T-helper 1 cell treated with Interleukin-12 subunit alpha and Interleukin-12 subunit beta and Interleukin-4 antibody, amounts not matched to agents 30 μg/mL and 1 μg/mL, for 36 hours (primary cell): ENCODE measurements at regions not wholly inside any gene's neighbourhood (a gene's known extent, or its start where the extent isn't known, plus 50 kb on each side); places are given as distances from the start of the nearest gene placed in this dataset.

Experiments used
- H3K27ac Mint-ChIP-seq: one replicate; pipeline ENCODE4 v1.8.0; 2021; ENCODE audit warnings: mild to moderate bottlenecking, mixed read lengths
- H3K27me3 Mint-ChIP-seq: one replicate; pipeline ENCODE4 v1.8.0; 2021; ENCODE audit warnings: low read depth, mixed read lengths
- H3K36me3 Mint-ChIP-seq: one replicate; pipeline ENCODE4 v1.8.0; 2021; ENCODE audit warnings: low read depth, mixed read lengths
- H3K4me1 Mint-ChIP-seq: one replicate; pipeline ENCODE4 v1.8.0; 2021; ENCODE audit warnings: low read depth, mixed read lengths
- H3K4me3 Mint-ChIP-seq: one replicate; pipeline ENCODE4 v1.8.0; 2021; ENCODE audit warnings: mild to moderate bottlenecking, moderate library complexity, mixed read lengths
- H3K9me3 Mint-ChIP-seq: one replicate; pipeline ENCODE4 v1.8.0; 2021; ENCODE audit warnings: mixed read lengths

GRCh38 chr6:153944201-153944600 is 94.8 kb upstream of the OPRM1 start:
- no peak overlapping the region for H3K4me3 Mint-ChIP-seq
- H3K27ac Mint-ChIP-seq: no peak overlapping the region
- H3K27me3 Mint-ChIP-seq: no peaks in the 10 kb centered on the region
- no peaks in the 10 kb centered on the region for H3K4me1 Mint-ChIP-seq
- no peaks in the 10 kb centered on the region for H3K9me3 Mint-ChIP-seq
- H3K36me3 Mint-ChIP-seq: no peaks in the 10 kb centered on the region

- Mint-ChIP-seq H3K4me3 (no peak overlapping the region), H3K36me3 (no peaks in the 10 kb centered on the region), H3K4me1 (no peaks in the 10 kb centered on the region), H3K27ac (no peak overlapping the region), H3K27me3 (no peaks in the 10 kb centered on the region), H3K9me3 (no peaks in the 10 kb centered on the region)
Measured at GRCh38 chr6:153942361-153942760, 96.7 kb upstream of the OPRM1 start.

GRCh38 chr6:153941768-153942167 is 97.3 kb upstream of the OPRM1 start:
- Mint-ChIP-seq H3K9me3 (no peaks in the 10 kb centered on the region), H3K27me3 (peaks cover 4% of the 10 kb centered on the region), H3K4me1 (no peaks in the 10 kb centered on the region), H3K27ac (no peak overlapping the region), H3K4me3 (no peak overlapping the region), H3K36me3 (no peaks in the 10 kb centered on the region)

DNA sequence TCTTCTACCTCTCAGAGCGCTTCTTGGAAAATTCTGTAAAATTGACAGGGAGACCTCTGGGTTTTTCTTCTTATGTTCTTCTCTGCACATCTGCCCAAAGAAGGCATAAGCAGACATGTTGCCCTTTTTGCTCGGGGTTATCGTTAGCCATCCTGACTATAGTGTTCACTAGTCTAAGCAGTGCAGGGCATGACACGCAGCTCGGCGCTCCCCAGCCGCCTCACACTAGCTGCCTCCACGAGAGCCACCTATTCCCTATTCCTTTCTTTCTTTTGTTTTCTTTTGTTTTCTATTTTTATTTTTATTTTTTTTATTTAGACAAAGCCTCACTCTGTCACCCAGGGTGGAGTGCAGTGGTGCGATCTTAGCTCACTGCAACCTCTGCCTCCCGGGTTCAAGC is 100.2 kb upstream of the OPRM1 start:
- H3K27me3 Mint-ChIP-seq: peaks cover 4% of the 10 kb centered on the region
- no peak overlapping the region for H3K4me3 Mint-ChIP-seq
- no peaks in the 10 kb centered on the region for H3K36me3 Mint-ChIP-seq
- no peaks in the 10 kb centered on the region for H3K9me3 Mint-ChIP-seq
- H3K27ac Mint-ChIP-seq: no peak overlapping the region
- no peaks in the 10 kb centered on the region for H3K4me1 Mint-ChIP-seq

DNA sequence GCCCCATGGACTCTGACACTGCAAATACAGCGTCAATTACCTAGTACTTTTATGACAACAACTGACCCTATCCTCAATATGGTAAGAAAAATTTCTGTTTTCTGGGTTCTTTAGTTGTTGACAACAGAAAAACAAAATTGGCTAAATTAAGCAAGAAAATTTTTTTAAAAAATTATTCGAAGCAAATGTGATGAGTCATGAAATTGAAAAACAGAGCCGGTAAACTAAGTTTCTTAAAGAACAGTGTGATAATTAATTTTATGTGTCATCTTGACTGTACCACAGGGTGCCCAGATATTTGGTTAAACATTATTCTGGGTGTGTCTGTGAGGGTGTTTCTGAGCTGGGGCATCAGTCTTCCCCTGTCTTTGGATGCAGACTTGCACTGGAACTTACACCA is 107.6 kb upstream of the OPRM1 start:
- no peaks in the 10 kb centered on the region for H3K4me1 Mint-ChIP-seq
- no peaks in the 10 kb centered on the region for H3K36me3 Mint-ChIP-seq
- H3K27ac Mint-ChIP-seq: no peak overlapping the region
- no peaks in the 10 kb centered on the region for H3K9me3 Mint-ChIP-seq
- no peaks in the 10 kb centered on the region for H3K27me3 Mint-ChIP-seq
- H3K4me3 Mint-ChIP-seq: no peak overlapping the region

GRCh38 chr6:153927867-153928266 is 111.2 kb upstream of the OPRM1 start:
- Mint-ChIP-seq H3K4me3 (no peak overlapping the region), H3K27me3 (no peaks in the 10 kb centered on the region), H3K4me1 (no peaks in the 10 kb centered on the region), H3K27ac (no peak overlapping the region), H3K36me3 (no peaks in the 10 kb centered on the region), H3K9me3 (no peaks in the 10 kb centered on the region)

- H3K27me3 Mint-ChIP-seq: no peaks in the 10 kb centered on the region
- H3K4me1 Mint-ChIP-seq: no peaks in the 10 kb centered on the region
- no peak overlapping the region for H3K4me3 Mint-ChIP-seq
- no peaks in the 10 kb centered on the region for H3K36me3 Mint-ChIP-seq
- no peaks in the 10 kb centered on the region for H3K9me3 Mint-ChIP-seq
- no peak overlapping the region for H3K27ac Mint-ChIP-seq
Measured at GRCh38 chr6:153898360-153899059, 140.5 kb upstream of the OPRM1 start.

DNA sequence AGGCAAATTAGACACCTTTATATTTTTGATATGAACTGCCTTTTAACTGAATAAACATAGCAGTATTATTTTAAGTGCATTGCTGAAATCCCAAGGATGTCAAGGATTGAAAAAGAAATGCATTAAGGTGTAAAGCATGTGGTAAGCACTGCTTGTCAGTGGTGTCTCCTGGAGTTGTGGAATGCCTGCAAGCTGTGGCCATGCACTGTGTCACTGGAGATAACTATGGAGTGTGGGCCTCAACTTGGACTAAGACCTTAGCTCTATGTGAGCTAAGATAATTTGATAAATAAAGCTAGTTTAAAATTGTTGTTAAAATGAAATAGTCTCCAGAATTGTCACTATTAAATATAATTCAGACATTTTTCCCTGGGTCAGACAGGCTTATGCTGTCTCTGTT is 156.6 kb upstream of the OPRM1 start:
- H3K4me1 Mint-ChIP-seq: no peaks in the 10 kb centered on the region
- no peaks in the 10 kb centered on the region for H3K36me3 Mint-ChIP-seq
- no peaks in the 10 kb centered on the region for H3K27me3 Mint-ChIP-seq
- H3K4me3 Mint-ChIP-seq: no peak overlapping the region
- H3K27ac Mint-ChIP-seq: no peak overlapping the region
- no peaks in the 10 kb centered on the region for H3K9me3 Mint-ChIP-seq

GRCh38 chr6:153873541-153873940 is 165.5 kb upstream of the OPRM1 start:
- Mint-ChIP-seq H3K27ac (no peak overlapping the region), H3K4me1 (no peaks in the 10 kb centered on the region), H3K36me3 (no peaks in the 10 kb centered on the region)

DNA sequence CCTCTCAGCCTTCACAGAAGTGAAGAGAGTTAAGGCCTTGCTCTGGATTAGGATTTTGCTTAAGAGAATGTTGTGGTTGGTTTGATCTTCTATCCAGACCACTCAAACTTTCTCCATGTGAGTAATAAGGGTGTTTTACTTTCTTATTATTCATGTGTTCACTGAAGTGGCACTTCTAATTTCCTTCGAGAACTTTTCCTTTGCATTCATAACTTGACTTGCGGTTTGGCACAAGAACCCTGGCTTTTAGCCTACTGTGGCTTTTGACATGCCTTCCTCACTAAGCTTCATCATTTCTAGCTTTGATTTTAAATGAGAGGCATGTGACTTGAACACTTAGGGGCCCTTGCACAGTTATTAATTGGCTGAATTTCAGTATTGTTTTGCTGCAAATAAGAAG is 166.1 kb upstream of the OPRM1 start:
- H3K27ac Mint-ChIP-seq: no peak overlapping the region
- H3K4me3 Mint-ChIP-seq: no peak overlapping the region
- H3K36me3 Mint-ChIP-seq: no peaks in the 10 kb centered on the region
- no peaks in the 10 kb centered on the region for H3K9me3 Mint-ChIP-seq
- no peaks in the 10 kb centered on the region for H3K27me3 Mint-ChIP-seq
- no peaks in the 10 kb centered on the region for H3K4me1 Mint-ChIP-seq

More at GRCh38 chr6:153873541-153873940, 165.5 kb upstream of the OPRM1 start:
- Mint-ChIP-seq H3K9me3 (no peaks in the 10 kb centered on the region), H3K27me3 (no peaks in the 10 kb centered on the region), H3K4me3 (no peak overlapping the region)

GRCh38 chr6:153862927-153863326 is 176.1 kb upstream of the OPRM1 start:
- Mint-ChIP-seq H3K27me3 (no peaks in the 10 kb centered on the region), H3K9me3 (no peaks in the 10 kb centered on the region), H3K4me3 (no peak overlapping the region), H3K36me3 (no peaks in the 10 kb centered on the region), H3K27ac (no peak overlapping the region), H3K4me1 (no peaks in the 10 kb centered on the region)

DNA sequence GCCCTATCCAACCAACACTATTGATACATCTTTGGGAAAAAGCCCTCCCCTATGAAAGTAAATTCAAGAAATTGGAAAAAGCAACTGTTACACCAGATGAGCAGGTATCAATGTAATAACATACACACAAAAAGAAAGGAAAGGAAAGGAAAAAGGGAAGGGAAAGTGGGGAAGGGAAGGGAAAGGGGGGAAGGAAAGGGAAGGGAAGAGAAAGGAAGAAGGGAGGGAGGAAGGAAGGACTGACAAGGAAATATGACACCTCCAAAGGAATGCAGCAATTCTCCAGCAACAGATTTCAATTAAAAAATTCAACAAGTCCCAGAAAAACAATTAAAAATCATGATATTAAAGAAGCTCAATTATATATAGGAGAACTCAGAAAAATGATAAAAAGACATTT is 176.9 kb upstream of the OPRM1 start:
- H3K27ac Mint-ChIP-seq: no peak overlapping the region
- no peaks in the 10 kb centered on the region for H3K4me1 Mint-ChIP-seq
- H3K27me3 Mint-ChIP-seq: no peaks in the 10 kb centered on the region
- H3K4me3 Mint-ChIP-seq: no peak overlapping the region
- no peaks in the 10 kb centered on the region for H3K36me3 Mint-ChIP-seq
- H3K9me3 Mint-ChIP-seq: no peaks in the 10 kb centered on the region

GRCh38 chr6:153858529-153858928 is 180.5 kb upstream of the OPRM1 start:
- no peaks in the 10 kb centered on the region for H3K27me3 Mint-ChIP-seq
- H3K4me1 Mint-ChIP-seq: no peaks in the 10 kb centered on the region
- no peak overlapping the region for H3K4me3 Mint-ChIP-seq
- H3K27ac Mint-ChIP-seq: no peak overlapping the region
- H3K36me3 Mint-ChIP-seq: no peaks in the 10 kb centered on the region
- H3K9me3 Mint-ChIP-seq: no peaks in the 10 kb centered on the region

DNA sequence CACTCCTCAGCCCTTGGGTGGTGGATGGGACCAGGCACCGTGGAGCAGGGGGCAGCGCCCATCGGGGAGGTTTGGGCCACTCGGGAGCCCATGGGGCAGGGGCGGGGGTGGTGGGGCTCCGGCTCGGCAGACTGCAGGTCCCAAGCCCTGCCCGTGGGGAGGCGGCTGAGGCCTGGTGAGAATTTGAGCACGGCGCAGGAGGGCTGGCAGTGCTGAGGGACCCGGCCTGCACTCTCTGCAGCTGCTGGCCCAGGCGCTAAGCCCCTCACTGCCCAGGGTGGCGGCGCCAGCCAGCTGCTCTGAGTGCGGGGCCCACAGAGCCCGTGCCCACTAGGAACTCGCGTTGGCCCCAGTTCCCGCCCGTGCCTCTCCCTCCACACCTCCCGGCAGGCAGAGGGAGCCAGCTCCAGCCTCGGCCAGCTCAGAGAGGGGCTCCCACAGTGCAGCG is 182.1 kb upstream of the OPRM1 start:
- Mint-ChIP-seq H3K4me1 (no peaks in the 10 kb centered on the region), H3K4me3 (no peak overlapping the region), H3K36me3 (no peaks in the 10 kb centered on the region), H3K27ac (no peak overlapping the region), H3K27me3 (no peaks in the 10 kb centered on the region), H3K9me3 (no peaks in the 10 kb centered on the region)

GRCh38 chr6:153852481-153852880 is 186.6 kb upstream of the OPRM1 start:
- Mint-ChIP-seq H3K9me3 (no peaks in the 10 kb centered on the region), H3K27ac (no peak overlapping the region), H3K27me3 (no peaks in the 10 kb centered on the region), H3K4me1 (no peaks in the 10 kb centered on the region), H3K36me3 (no peaks in the 10 kb centered on the region), H3K4me3 (no peak overlapping the region)

DNA sequence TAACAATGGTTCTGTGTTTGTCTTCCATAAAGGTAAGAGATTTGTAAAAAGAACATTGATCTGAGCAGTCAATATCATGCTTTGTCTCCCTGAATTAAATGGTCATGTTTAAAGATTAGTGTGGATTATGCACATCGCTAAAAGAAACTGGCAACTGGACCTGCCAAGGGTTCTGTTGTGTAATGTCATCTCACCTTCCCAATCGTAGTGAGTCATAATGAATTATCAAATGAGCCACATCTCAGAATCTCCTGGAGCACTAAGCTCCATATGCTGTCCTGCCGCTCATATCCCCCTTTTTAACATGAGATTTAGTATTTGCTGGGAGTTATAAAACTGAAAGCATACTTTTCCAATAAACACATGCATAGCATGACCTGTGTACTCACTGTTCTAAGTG is 187.0 kb upstream of the OPRM1 start:
- H3K27ac Mint-ChIP-seq: no peak overlapping the region
- no peaks in the 10 kb centered on the region for H3K4me1 Mint-ChIP-seq

More for the DNA sequence above, 187.0 kb upstream of the OPRM1 start:
- Mint-ChIP-seq H3K9me3 (no peaks in the 10 kb centered on the region), H3K27me3 (no peaks in the 10 kb centered on the region), H3K36me3 (no peaks in the 10 kb centered on the region), H3K4me3 (no peak overlapping the region)
